Smooth muscle cell (in vitro differentiated cells): ENCODE measurements at regions not wholly inside any gene's neighbourhood (a gene's known extent, or its start where the extent isn't known, plus 50 kb on each side); places are given as distances from the start of the nearest gene placed in this dataset.

Experiments used
- DNase-seq: peaks from one replicate; lab custom pipeline; 2025; ENCODE audit not compliant: unreplicated experiment; lab: John Stamatoyannopoulos, UW
- H2AFZ ChIP-seq: fragments of 200-600 bp; sonication (generic); 2 replicates; pipeline ENCODE4 v1.6.0; 2016; ENCODE audit warnings: antibody characterized with exemption, low read depth, mild to moderate bottlenecking
- H3F3A ChIP-seq: fragments of 200-600 bp; sonication (generic); 2 replicates; pipeline ENCODE4 v1.6.0; 2017; ENCODE audit warnings: antibody characterized with exemption, low read depth
- H3K27ac ChIP-seq: fragments of 200-600 bp; sonication (generic); 2 replicates; pipeline ENCODE4 v1.5.1; 2016; ENCODE audit warnings: low read depth, mild to moderate bottlenecking
- H3K27me3 ChIP-seq: fragments of 200-600 bp; sonication (generic); 2 replicates; pipeline ENCODE4 v1.6.1; 2016; ENCODE audit warnings: low read depth, mild to moderate bottlenecking
- H3K36me3 ChIP-seq: fragments of 200-600 bp; sonication (generic); 2 replicates; pipeline ENCODE4 v1.5.1; 2016; ENCODE audit warnings: low read depth
- H3K4me1 ChIP-seq: fragments of 200-600 bp; sonication (generic); 2 replicates; pipeline ENCODE4 v1.5.1; 2016; ENCODE audit warnings: low read depth
- H3K4me2 ChIP-seq: fragments of 200-600 bp; sonication (generic); 2 replicates; pipeline ENCODE4 v1.6.0; 2016; ENCODE audit warnings: mild to moderate bottlenecking
- H3K4me3 ChIP-seq: fragments of 200-600 bp; sonication (generic); 2 replicates; pipeline ENCODE4 v1.5.1; 2016; ENCODE audit warnings: mild to moderate bottlenecking
- H3K79me2 ChIP-seq: fragments of 200-600 bp; sonication (generic); 2 replicates; pipeline ENCODE4 v1.6.0; 2016; ENCODE audit warnings: low read depth, mild to moderate bottlenecking
- H3K9ac ChIP-seq: fragments of 200-600 bp; sonication (generic); 2 replicates; pipeline ENCODE4 v1.6.0; 2016; ENCODE audit warnings: low read depth
- H3K9me3 ChIP-seq: fragments of 200-600 bp; sonication (generic); replicated peaks from 2 replicates; pipeline ENCODE4 v1.5.1; 2016; ENCODE audit warnings: low read depth
- H4K20me1 ChIP-seq: fragments of 200-600 bp; sonication (generic); 2 replicates; pipeline ENCODE4 v1.6.0; 2016; ENCODE audit warnings: low read depth
- CTCF ChIP-seq: fragments of 200-600 bp; sonication (generic); IDR thresholded peaks from 2 replicates; pipeline ENCODE4 v1.5.1; 2017; ENCODE audit warnings: borderline replicate concordance, mild to moderate bottlenecking, antibody characterized with exemption; ENCODE audit not compliant: insufficient read depth, poor library complexity, severe bottlenecking
- WGBS: methylation state at CpG from one replicate; pipeline ENCODE4 v1.1.7; 2016; ENCODE audit warnings: low lambda C conversion rate; 5-methylcytosine and 5-hydroxymethylcytosine counted together

DNA sequence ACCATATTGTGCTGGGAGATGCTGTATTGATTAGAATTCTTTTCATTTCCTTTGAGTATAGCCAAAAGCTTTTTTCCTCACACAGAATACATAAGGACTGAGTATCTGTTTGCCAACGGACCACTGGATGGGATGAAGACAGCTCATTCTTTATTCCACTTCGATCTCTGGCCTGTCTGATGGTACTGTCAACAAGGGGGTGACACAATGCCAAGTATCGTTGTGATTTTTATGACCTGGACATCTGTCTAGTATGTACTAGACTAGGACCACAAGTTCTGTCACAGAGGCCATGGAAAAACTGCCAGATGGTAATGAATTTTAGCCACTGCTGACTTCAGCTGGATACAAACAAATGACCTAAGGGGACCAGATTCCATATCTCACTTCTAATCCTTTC, 502.7 kb downstream of the SOX5 start:
- Histone ChIP-seq H3K36me3 (no peaks in the 10 kb centered on the region), H3K4me3 (no peak overlapping the region), H2AFZ (no peak overlapping the region), H3K4me2 (no peak overlapping the region), H3K9me3 (no peaks in the 10 kb centered on the region), H3K79me2 (no peaks in the 10 kb centered on the region), H3K27me3 (no peaks in the 10 kb centered on the region), H3K27ac (no peak overlapping the region), H3F3A (no peaks in the 10 kb centered on the region), H4K20me1 (no peaks in the 10 kb centered on the region), H3K4me1 (no peaks in the 10 kb centered on the region), H3K9ac (no peak overlapping the region)
- WGBS, result 56% methylated on average over 3 of the region's 3 CpGs
- TF ChIP-seq CTCF, result no peak
- DNase-seq, result no peak

DNA sequence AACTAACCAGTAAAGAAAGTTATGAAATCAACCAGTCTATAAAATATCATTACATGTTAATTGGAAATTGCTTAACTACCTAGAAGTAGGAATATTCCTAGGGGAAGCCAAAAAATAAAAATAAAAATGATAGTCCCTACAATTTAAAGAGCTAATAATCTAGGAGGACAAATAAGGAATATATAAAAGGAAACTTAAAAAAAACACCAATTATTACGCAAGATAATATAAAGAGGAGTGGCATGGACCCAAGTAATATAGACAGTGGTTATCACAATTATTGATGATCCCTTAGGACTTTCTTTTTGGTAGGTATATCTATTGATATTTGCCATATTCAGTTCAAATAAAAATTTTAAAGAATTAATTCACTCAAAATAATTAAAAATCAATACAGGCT, 498.7 kb downstream of the SOX5 start:
- Histone ChIP-seq H4K20me1 (no peaks in the 10 kb centered on the region), H3K4me2 (no peak overlapping the region), H2AFZ (no peak overlapping the region), H3K36me3 (no peaks in the 10 kb centered on the region), H3K27me3 (no peaks in the 10 kb centered on the region), H3F3A (no peaks in the 10 kb centered on the region), H3K27ac (no peak overlapping the region), H3K79me2 (no peaks in the 10 kb centered on the region), H3K9me3 (no peaks in the 10 kb centered on the region), H3K4me3 (no peak overlapping the region), H3K4me1 (no peaks in the 10 kb centered on the region), H3K9ac (no peak overlapping the region)
- TF ChIP-seq CTCF, result no peak
- WGBS, result 91% methylated on average over 1 of the region's 1 CpG
- no peak for DNase-seq

GRCh38 chr12:23455283-23455682, 494.2 kb downstream of the SOX5 start:
- Histone ChIP-seq H3K4me1 (no peaks in the 10 kb centered on the region), H3K4me2 (no peak overlapping the region), H3K27ac (no peak overlapping the region), H3K9ac (no peak overlapping the region), H4K20me1 (no peaks in the 10 kb centered on the region), H3K36me3 (no peaks in the 10 kb centered on the region), H3K79me2 (no peaks in the 10 kb centered on the region), H2AFZ (no peak overlapping the region), H3K27me3 (no peaks in the 10 kb centered on the region), H3F3A (no peaks in the 10 kb centered on the region), H3K9me3 (no peaks in the 10 kb centered on the region), H3K4me3 (no peak overlapping the region)
- WGBS, result 89% methylated on average over 2 of the region's 2 CpGs
- no peak for TF ChIP-seq CTCF
- no peak for DNase-seq

DNA sequence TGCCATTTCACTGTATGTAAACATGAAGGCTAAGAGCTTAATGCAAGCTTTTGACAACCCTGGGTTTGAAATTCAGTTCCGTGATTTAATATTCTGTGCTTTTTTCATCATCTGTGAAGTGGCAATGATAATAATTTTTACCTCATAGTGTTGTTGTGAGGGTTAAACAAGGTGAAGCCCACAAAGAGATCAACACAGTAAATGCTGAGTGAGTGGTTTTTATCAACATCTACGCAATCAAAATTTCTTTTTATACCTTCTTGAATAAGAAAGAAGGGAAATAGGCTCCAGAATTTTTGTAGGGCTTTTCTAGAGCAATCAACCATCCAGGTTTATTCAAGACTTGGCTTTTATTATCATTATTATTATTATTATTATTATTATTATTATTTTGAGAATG, 490.8 kb downstream of the SOX5 start:
- Histone ChIP-seq H3K4me1 (no peaks in the 10 kb centered on the region), H3K4me3 (no peak overlapping the region), H4K20me1 (no peaks in the 10 kb centered on the region), H3K9me3 (peaks cover 8% of the 10 kb centered on the region), H3K9ac (no peak overlapping the region), H3K27ac (no peak overlapping the region), H3K4me2 (no peak overlapping the region), H2AFZ (no peak overlapping the region), H3K79me2 (no peaks in the 10 kb centered on the region), H3K27me3 (no peaks in the 10 kb centered on the region), H3K36me3 (no peaks in the 10 kb centered on the region), H3F3A (no peaks in the 10 kb centered on the region)
- 97% methylated on average over 2 of the region's 2 CpGs for WGBS
- DNase-seq, result no peak
- no peak for TF ChIP-seq CTCF
